ENCODE measurements at regions not wholly inside any gene's neighbourhood (a gene's known extent, or its start where the extent isn't known, plus 50 kb on each side); places are given as distances from the start of the nearest gene placed in this dataset.

DNA sequence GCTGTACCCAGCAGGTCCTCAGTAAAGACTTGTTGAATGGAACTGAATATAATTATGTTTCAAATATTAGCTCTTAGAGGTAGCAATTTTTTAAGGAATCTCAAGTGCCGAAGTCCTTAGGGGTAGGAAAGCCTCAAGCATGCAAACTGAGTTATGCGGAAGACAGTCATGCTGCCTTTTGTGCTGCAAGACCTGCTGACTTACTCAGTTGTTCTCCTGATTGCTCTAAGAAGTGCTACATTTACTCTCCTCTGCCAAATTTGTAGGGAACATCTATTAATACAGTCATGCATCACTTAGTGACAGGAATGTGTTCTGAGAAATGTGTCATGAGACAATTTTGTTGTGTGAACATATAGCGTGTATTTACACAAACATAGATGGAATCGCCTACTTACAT lies 325.6 kb upstream of the AZI2 start:
- Mint-ChIP-seq H3K9me3 (no peaks in the 10 kb centered on the region), H3K36me3 (ENCODE audit: low read depth) (no peaks in the 10 kb centered on the region), H3K4me1 (ENCODE audit: low read depth) (no peaks in the 10 kb centered on the region), H3K27ac (no peak overlapping the region), H3K27me3 (peaks cover 5% of the 10 kb centered on the region), H3K4me3 (no peak overlapping the region)
- no peaks in the 10 kb centered on the region for H3K27me3 ChIP-seq (ENCODE audit: control insufficient read depth in 1 of 2, insufficient read depth in 2 of 2, low read length in 2 of 2)
- ATAC-seq (ENCODE audit: poor library complexity): no peak
- ChIA-PET POLR2A (no interaction called here), CTCF (no interaction called here)
- no peak overlapping the region for H3K4me3 ChIP-seq (ENCODE audit: low read length)
- no peaks in the 10 kb centered on the region for H3K36me3 ChIP-seq (ENCODE audit: insufficient read depth, low read length)
- no peaks in the 10 kb centered on the region for H3K4me1 ChIP-seq (ENCODE audit: insufficient read depth, low read length)
- DNase-seq: no peak
- H3K9me3 ChIP-seq (ENCODE audit: control insufficient read depth in 1 of 2, insufficient read depth in 1 of 2, low read length in 2 of 2): peaks cover 0 to 5% of the 10 kb centered on the region in 2 experiments
- TF ChIP-seq, protein P1, sequence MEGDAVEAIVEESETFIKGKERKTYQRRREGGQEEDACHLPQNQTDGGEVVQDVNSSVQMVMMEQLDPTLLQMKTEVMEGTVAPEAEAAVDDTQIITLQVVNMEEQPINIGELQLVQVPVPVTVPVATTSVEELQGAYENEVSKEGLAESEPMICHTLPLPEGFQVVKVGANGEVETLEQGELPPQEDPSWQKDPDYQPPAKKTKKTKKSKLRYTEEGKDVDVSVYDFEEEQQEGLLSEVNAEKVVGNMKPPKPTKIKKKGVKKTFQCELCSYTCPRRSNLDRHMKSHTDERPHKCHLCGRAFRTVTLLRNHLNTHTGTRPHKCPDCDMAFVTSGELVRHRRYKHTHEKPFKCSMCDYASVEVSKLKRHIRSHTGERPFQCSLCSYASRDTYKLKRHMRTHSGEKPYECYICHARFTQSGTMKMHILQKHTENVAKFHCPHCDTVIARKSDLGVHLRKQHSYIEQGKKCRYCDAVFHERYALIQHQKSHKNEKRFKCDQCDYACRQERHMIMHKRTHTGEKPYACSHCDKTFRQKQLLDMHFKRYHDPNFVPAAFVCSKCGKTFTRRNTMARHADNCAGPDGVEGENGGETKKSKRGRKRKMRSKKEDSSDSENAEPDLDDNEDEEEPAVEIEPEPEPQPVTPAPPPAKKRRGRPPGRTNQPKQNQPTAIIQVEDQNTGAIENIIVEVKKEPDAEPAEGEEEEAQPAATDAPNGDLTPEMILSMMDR (IDR thresholded peaks at IDR 0.05): no peak
- intact Hi-C loops (cut with DNase I, micrococcal nuclease): no loop called here
- H3K27ac ChIP-seq (ENCODE audit: low read depth in 1 of 2, low read length in 2 of 2): no peak overlapping the region

DNA sequence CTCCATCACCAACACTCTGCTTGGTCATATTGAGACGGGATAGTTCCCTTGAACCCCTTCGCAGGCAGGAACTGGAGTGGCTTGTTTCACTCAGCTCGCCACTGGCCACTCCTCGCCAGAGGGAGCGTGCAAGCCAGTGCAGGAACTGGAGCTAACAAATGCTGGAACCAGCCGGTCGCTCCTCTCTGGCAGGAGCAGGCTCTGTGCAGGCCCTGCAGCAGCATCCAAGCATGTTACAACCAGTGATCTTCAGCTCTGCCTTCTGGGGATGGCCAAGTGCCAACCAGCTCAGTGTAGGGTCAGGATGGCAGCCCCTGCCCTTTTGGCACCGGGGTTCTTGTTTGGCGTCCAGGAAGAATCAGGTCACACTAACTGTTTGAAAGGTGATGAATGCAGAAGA lies 329.0 kb upstream of the AZI2 start:
- H3K9me3 ChIP-seq (ENCODE audit: control insufficient read depth in 1 of 2, insufficient read depth in 1 of 2, low read length in 2 of 2): peaks cover 0 to 5% of the 10 kb centered on the region in 2 experiments
- POLR2A ChIA-PET: no interaction called here
- no peaks in the 10 kb centered on the region for H3K36me3 ChIP-seq (ENCODE audit: insufficient read depth, low read length)
- Mint-ChIP-seq H3K36me3 (ENCODE audit: low read depth) (no peaks in the 10 kb centered on the region), H3K4me1 (ENCODE audit: low read depth) (no peaks in the 10 kb centered on the region), H3K4me3 (no peak overlapping the region), H3K27me3 (no peaks in the 10 kb centered on the region), H3K9me3 (no peaks in the 10 kb centered on the region), H3K27ac (no peak overlapping the region)
- H3K27me3 ChIP-seq (ENCODE audit: control insufficient read depth in 1 of 2, insufficient read depth in 2 of 2, low read length in 2 of 2): no peaks in the 10 kb centered on the region
- no peak overlapping the region for H3K27ac ChIP-seq (ENCODE audit: low read depth in 1 of 2, low read length in 2 of 2)
- H3K4me3 ChIP-seq (ENCODE audit: low read length): no peak overlapping the region
- intact Hi-C loops (cut with DNase I, micrococcal nuclease): no loop called here
- CTCF ChIA-PET: no interaction called here
- no peaks in the 10 kb centered on the region for H3K4me1 ChIP-seq (ENCODE audit: insufficient read depth, low read length)
- DNase-seq (no peak), ATAC-seq (ENCODE audit: poor library complexity) (no peak)
- TF ChIP-seq, protein P1 (IDR thresholded peaks at IDR 0.05): no peak

DNA sequence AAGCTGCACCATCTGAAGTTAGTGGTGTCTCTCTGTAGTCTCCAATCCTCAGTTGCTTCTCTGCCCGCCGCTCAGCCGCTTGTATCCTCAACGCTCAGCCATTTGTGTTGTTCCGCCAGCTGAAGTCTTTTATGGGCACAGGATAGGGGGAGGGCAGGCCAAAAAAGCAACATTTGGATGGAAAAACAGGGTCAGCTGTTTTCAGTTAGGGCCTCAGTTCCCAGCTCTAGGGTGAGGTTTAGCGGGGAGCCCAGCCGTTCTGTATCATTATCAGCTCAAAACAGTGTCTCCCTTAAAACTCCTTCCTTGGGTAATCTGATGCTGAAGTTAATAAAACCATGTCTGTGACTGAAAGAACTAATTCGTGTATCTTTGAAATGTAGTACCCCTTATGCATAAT lies 329.5 kb upstream of the AZI2 start:
- Mint-ChIP-seq H3K9me3 (no peaks in the 10 kb centered on the region), H3K36me3 (ENCODE audit: low read depth) (no peaks in the 10 kb centered on the region), H3K4me1 (ENCODE audit: low read depth) (no peaks in the 10 kb centered on the region), H3K27ac (no peak overlapping the region), H3K4me3 (no peak overlapping the region), H3K27me3 (no peaks in the 10 kb centered on the region)
- no peaks in the 10 kb centered on the region for H3K27me3 ChIP-seq (ENCODE audit: control insufficient read depth in 1 of 2, insufficient read depth in 2 of 2, low read length in 2 of 2)
- no peaks in the 10 kb centered on the region for H3K4me1 ChIP-seq (ENCODE audit: insufficient read depth, low read length)
- ATAC-seq (ENCODE audit: poor library complexity) (no peak), DNase-seq (no peak)
- peaks cover 0 to 5% of the 10 kb centered on the region in 2 experiments for H3K9me3 ChIP-seq (ENCODE audit: control insufficient read depth in 1 of 2, insufficient read depth in 1 of 2, low read length in 2 of 2)
- intact Hi-C loops (cut with DNase I, micrococcal nuclease): no loop called here
- ChIA-PET CTCF (no interaction called here), POLR2A (no interaction called here)
- H3K4me3 ChIP-seq (ENCODE audit: low read length): no peak overlapping the region
- no peak overlapping the region for H3K27ac ChIP-seq (ENCODE audit: low read depth in 1 of 2, low read length in 2 of 2)
- TF ChIP-seq, protein P1 (IDR thresholded peaks at IDR 0.05): no peak
- H3K36me3 ChIP-seq (ENCODE audit: insufficient read depth, low read length): no peaks in the 10 kb centered on the region
